ENCODE measurements at regions not wholly inside any gene's neighbourhood (a gene's known extent, or its start where the extent isn't known, plus 50 kb on each side); places are given as distances from the start of the nearest gene placed in this dataset.

- DNase-seq (ENCODE audit: low read depth in 2 of 2) = peak; percentile 21 to 42
Measured at GRCh38 chr14:104341532-104342434, 203.4 kb downstream of the KIF26A start.

GRCh38 chr14:104342435-104343293 is 204.3 kb downstream of the KIF26A start:
- DNase-seq (ENCODE audit: low read depth in 2 of 2) = no peak

- no peak for DNase-seq (ENCODE audit: low read depth in 2 of 2)
Measured at GRCh38 chr14:104343294-104343625, 204.9 kb downstream of the KIF26A start.

GRCh38 chr14:104343690-104344640 is 205.6 kb downstream of the KIF26A start:
- no peak for DNase-seq (ENCODE audit: low read depth in 2 of 2)

- DNase-seq (ENCODE audit: low read depth in 2 of 2) = no peak
Measured at GRCh38 chr14:104344818-104345620, 206.6 kb downstream of the KIF26A start.

GRCh38 chr14:104345621-104346462 is 207.5 kb downstream of the KIF26A start:
- DNase-seq (ENCODE audit: low read depth in 2 of 2) = no peak

GRCh38 chr14:104346608-104347007 is 208.2 kb downstream of the KIF26A start:
- no peak for DNase-seq (ENCODE audit: low read depth in 2 of 2)

- DNase-seq (ENCODE audit: low read depth in 2 of 2) = no peak
Measured at GRCh38 chr14:104348741-104349140, 210.4 kb downstream of the KIF26A start.

GRCh38 chr14:104349950-104350349 is 211.6 kb downstream of the KIF26A start:
- DNase-seq (ENCODE audit: low read depth in 2 of 2) = no peak

GRCh38 chr14:104350463-104351185 is 212.2 kb downstream of the KIF26A start:
- no peak for DNase-seq (ENCODE audit: low read depth in 2 of 2)

- DNase-seq (ENCODE audit: low read depth in 2 of 2) = no peak
Measured at GRCh38 chr14:104351849-104352492, 213.6 kb downstream of the KIF26A start.

GRCh38 chr14:104352493-104353220 is 214.3 kb downstream of the KIF26A start:
- no peak for DNase-seq (ENCODE audit: low read depth in 2 of 2)

GRCh38 chr14:104353221-104353920 is 215.0 kb downstream of the KIF26A start:
- DNase-seq (ENCODE audit: low read depth in 2 of 2) = no peak

GRCh38 chr14:104353921-104354701 is 215.7 kb downstream of the KIF26A start:
- peak; percentile 56 to 85 for DNase-seq (ENCODE audit: low read depth in 2 of 2)

- DNase-seq (ENCODE audit: low read depth in 2 of 2) = no peak
Measured at GRCh38 chr14:104355101-104356019, 217.0 kb downstream of the KIF26A start.

Measured in dermis microvascular lymphatic vessel endothelial cell (primary cell).